Astrocyte of the spinal cord (primary cell): ENCODE measurements at regions not wholly inside any gene's neighbourhood (a gene's known extent, or its start where the extent isn't known, plus 50 kb on each side); places are given as distances from the start of the nearest gene placed in this dataset.

Experiments
- DNase-seq: peaks from one replicate; pipeline ENCODE4 v3.0.0; 2011; ENCODE audit warnings: low read depth, low spot score
- H3K4me3 ChIP-seq: 2 replicates; pipeline ENCODE4 v1.5.1; 2011; ENCODE audit warnings: low read depth, mild to moderate bottlenecking, low read length, moderate library complexity
- CTCF ChIP-seq: IDR thresholded peaks from 2 replicates; pipeline ENCODE4 v1.5.1; 2012; ENCODE audit warnings: low read depth, mild to moderate bottlenecking, low read length, inconsistent platforms
- in situ Hi-C: cut with HindIII; loops from 2 replicates; pipeline ENCODE4 v1.10.0; 2017; ENCODE audit warnings: low sequenced_read_pairs

DNA sequence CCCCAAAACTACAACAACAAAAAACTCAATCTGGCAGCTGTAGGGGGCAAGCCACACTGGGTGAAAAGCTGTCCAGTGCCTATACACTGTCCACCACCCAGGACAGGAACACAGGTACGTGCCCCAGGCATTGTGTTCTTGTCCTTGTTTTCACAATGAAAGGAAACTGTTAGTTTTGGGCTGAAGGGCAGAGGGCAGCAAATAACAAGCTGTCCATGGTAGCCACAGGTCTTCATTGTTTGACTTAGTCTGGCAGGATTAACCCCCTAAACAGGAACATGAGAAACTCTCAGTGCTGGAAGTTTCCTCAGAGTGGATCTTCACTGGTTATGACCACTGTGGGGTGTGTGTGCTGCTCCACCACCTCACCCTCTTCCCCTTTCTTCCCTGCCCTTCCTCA lies 224.6 kb upstream of the N4BP1 start:
- in situ Hi-C loops: no loop called here
- DNase-seq: no peak
- no peak overlapping the region for H3K4me3 ChIP-seq
- no peak for TF ChIP-seq CTCF

DNA sequence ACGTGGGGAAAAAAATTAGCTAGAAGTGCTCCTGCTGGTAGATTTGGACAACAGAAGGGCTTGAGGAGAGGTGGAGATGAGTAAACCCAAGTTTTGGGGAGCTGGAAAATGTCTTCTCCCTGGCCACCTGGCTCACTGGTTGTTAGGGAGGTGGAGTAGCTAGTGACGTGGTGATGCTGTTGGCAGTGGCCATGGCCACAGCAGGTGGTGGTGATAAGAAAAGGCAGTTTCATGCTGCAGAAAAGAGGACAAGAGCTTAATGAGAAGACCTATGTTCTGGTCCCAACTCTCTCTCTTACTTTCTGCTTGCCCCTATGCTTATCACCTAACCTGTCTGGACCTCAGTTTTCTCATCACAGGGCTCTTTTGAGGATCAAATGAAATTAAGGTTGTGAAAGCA lies 223.5 kb upstream of the N4BP1 start:
- in situ Hi-C loops: no loop called here

DNA sequence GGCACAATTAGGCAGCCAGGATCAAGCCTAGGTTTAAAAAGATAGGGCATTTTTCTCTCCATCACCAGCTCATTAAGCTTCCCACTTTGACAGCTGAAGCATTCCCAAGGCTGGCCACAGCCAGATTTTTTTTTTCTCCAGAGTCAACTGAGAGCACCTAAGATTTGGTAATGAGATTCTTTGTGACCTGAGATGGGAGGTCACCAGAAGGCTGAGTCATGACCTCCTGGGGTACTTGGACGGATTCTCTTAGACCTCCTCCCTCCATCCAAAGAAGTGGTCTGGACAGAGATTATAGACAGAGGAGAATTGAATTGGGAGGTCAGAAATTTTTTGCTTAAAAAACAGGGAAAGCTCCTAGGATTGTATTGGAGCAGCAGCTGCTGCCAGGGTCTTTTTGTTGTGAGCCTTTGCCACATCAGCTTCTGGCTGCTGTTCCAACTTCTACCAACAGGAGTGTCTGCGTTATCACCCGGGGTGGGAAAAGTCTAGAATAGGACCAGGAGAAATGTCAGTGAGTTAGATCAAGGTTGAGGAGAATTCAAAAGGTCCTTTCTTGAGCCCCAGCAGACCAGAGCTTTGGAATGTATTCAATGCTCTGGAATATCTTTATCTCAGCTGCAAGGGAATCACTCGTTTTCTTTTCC lies 221.2 kb upstream of the N4BP1 start:
- no peak for TF ChIP-seq CTCF
- DNase-seq: no peak
- no peak overlapping the region for H3K4me3 ChIP-seq
- in situ Hi-C loops: no loop called here

More for the DNA sequence above, 223.5 kb upstream of the N4BP1 start:
- no peak for TF ChIP-seq CTCF
- DNase-seq: no peak
- H3K4me3 ChIP-seq: no peak overlapping the region

GRCh38 chr16:48829336-48830310 lies 219.6 kb upstream of the N4BP1 start:
- H3K4me3 ChIP-seq: no peak overlapping the region
- no peak for TF ChIP-seq CTCF
- in situ Hi-C loops: no loop called here

DNA sequence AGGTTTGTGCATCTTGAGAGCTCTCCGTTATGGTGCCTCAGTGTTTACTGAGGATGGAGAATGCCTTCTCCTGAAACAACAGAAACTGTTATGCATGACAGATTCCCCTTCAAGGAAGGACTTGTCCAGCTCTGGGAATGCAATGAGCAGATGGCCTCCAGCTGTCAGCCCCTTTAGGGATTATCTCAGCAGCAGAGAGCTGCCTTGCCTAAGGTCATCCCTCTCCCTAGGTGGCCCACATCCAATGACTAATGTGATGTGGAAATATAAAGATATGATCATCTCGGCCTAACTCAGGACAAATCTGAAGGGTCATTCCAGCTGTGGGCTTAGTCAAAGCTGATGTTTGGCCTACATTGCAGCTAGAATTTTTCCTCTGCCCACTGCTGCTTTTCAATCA lies 214.3 kb upstream of the N4BP1 start:
- TF ChIP-seq CTCF: no peak
- no peak overlapping the region for H3K4me3 ChIP-seq
- no peak for DNase-seq
- in situ Hi-C loops: no loop called here

More at GRCh38 chr16:48829336-48830310, 219.6 kb upstream of the N4BP1 start:
- DNase-seq: no peak

- no peak for DNase-seq
- in situ Hi-C loops: no loop called here
Measured at GRCh38 chr16:48822431-48822830, 212.5 kb upstream of the N4BP1 start.

More at GRCh38 chr16:48822431-48822830, 212.5 kb upstream of the N4BP1 start:
- no peak overlapping the region for H3K4me3 ChIP-seq
- TF ChIP-seq CTCF: no peak
